Peyer's patch (tissue), 4 donors: ENCODE measurements at regions not wholly inside any gene's neighbourhood (a gene's known extent, or its start where the extent isn't known, plus 50 kb on each side); places are given as distances from the start of the nearest gene placed in this dataset.
A peak's percentile ranks its signal among the peaks of the same experiment; 100 is the strongest.

Source experiments
- DNase-seq, 3 donors: peaks; one replicate each; pipeline ENCODE4 v3.0.0-alpha.2; 2017 to 2019
- H3K27ac ChIP-seq, 4 donors: fragments of 200-600 bp; sonication (generic); one replicate each; pipeline ENCODE4 v1.5.1; 2016 to 2019
- H3K27me3 ChIP-seq, 2 donors: fragments of 200-600 bp; sonication (generic); one replicate each; pipeline ENCODE4 v1.5.1; 2019
- H3K36me3 ChIP-seq, 3 donors: fragments of 200-600 bp; sonication (generic); one replicate each; pipeline ENCODE4 v1.5.1; 2016 to 2019
- H3K4me1 ChIP-seq, 4 donors: fragments of 200-600 bp; sonication (generic); one replicate each; pipeline ENCODE4 v1.5.1; 2016 to 2019
- H3K4me3 ChIP-seq, 4 donors: fragments of 200-600 bp; sonication (generic); 1 replicate in 3 of 4; 2 replicates in 1 of 4; pipeline ENCODE4 v1.5.1; 2016 to 2019; ENCODE audit warnings: mild to moderate bottlenecking in 1 of 4
- H3K9me3 ChIP-seq, 4 donors: fragments of 200-600 bp; sonication (generic); one replicate each; pipeline ENCODE4 v1.5.1; 2016 to 2019; ENCODE audit warnings: mild to moderate bottlenecking in 1 of 4
- CTCF ChIP-seq, 6 experiments: fragments of 450-650 bp in 4 of 6; fragments of 200-600 bp in 2 of 6; sonication (generic) in 1 of 6; IDR thresholded peaks; one replicate each; pipeline ENCODE4 v1.5.1; 2017 to 2019; ENCODE audit warnings: antibody characterized with exemption in 6 of 6, mild to moderate bottlenecking in 3 of 6, moderate library complexity in 1 of 6
- POLR2A ChIP-seq, 2 donors: fragments of 450-650 bp; IDR thresholded peaks; one replicate each; pipeline ENCODE4 v1.5.1; 2017; ENCODE audit warnings: antibody characterized with exemption in 2 of 2, mild to moderate bottlenecking in 2 of 2, moderate library complexity in 2 of 2

DNA sequence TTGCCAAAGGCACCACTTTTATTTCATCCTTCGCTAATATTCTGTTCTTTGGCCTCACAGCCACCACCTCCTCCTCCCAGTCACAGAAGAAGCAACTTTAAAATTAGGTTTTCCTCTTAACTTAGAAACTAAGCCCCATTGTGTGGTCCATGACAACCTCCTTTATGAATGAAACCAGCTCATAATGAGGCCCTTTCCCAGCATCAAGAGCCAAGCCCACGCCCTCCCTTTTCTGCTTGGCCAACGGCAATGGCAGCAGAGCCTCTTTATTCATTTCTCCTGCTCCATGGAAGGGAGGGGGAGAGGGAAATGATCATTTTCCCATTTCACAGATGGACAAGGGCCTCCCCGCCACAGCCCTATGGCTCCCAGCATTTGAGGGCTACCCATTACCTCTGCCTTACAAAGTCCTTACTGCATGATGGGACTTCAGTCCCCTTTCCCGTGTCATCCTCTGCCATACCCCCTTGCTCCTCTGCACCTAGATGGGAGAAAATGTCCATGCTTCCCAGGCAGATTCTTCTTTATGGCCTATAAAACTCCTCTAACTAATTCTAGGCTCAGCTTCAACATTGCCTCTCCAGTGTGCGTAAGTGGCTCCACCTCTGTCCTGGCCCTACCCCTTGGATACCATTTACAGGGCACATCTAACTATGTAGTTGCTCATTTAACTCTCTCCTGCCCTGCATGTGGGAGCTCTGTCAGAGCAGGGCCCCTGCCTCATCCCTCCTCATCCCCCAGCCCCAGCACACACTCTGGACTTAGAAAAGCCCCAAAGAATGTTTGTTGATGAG is 475.5 kb downstream of the RPS24 start:
- H3K27ac ChIP-seq = peak overlapping the region in 1 of 4 donors; percentile 2
- no peaks in the 10 kb centered on the region for H3K4me1 ChIP-seq
- no peaks in the 10 kb centered on the region for H3K27me3 ChIP-seq
- TF ChIP-seq CTCF (IDR thresholded peaks at IDR 0.05) (no peak), POLR2A (IDR thresholded peaks at IDR 0.05) (no peak)
- H3K4me3 ChIP-seq = no peak overlapping the region
- no peak for DNase-seq
- no peaks in the 10 kb centered on the region for H3K36me3 ChIP-seq
- no peaks in the 10 kb centered on the region for H3K9me3 ChIP-seq

GRCh38 chr10:78510566-78511323 is 477.1 kb downstream of the RPS24 start:
- Histone ChIP-seq H3K4me3 (no peak overlapping the region), H3K4me1 (no peaks in the 10 kb centered on the region), H3K27me3 (no peaks in the 10 kb centered on the region), H3K36me3 (no peaks in the 10 kb centered on the region), H3K27ac (peak overlapping the region in 1 of 4 donors; percentile 67), H3K9me3 (no peaks in the 10 kb centered on the region)
- DNase-seq = no peak
- no peak for TF ChIP-seq CTCF (IDR thresholded peaks at IDR 0.05)
- no peak for TF ChIP-seq POLR2A (IDR thresholded peaks at IDR 0.05)

DNA sequence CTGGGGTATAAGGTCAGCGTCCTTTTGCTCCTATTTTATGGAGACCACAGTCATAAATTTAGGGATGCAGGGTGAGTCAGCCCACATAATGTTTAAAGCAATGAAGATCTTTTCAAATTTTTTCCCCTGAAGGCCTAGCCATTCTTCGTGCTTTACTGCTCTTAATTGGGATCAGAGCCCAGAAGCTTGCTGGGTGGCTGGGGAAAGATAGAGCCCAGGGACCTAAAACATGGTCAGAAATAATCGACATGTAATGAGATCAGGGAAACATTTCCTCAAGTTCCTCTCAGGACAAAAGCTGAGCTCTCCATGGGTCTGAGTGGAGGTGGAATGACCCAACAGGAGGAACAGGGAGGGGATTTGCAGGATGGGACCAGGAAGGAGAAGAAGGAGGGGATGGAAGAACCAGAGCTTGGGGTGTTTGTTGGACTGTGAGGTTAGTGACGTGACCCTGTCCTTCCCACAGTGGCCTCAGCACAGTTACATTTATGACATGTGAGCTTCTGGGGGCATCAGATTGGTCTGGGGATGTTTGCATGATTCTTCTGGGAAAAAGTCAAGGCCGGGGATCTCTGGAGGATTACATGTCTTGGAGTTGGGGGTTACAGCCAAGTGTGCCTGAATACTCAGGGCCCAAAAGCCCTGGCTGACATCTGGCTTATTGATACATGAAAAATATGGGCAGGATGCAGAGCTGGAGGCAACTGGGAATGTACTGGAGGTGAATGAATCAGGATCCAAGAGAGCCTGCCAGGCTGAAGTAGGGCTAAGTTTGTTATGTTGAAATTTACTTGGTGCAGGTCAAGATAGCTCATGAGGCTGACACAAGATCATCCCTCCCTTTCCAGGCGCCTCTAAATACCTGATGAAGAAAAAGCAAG is 477.9 kb downstream of the RPS24 start:
- H3K27ac ChIP-seq = peak overlapping the region in 1 of 4 donors; percentile 67
- no peaks in the 10 kb centered on the region for H3K4me1 ChIP-seq
- DNase-seq = no peak
- H3K36me3 ChIP-seq = no peaks in the 10 kb centered on the region
- no peaks in the 10 kb centered on the region for H3K9me3 ChIP-seq
- TF ChIP-seq POLR2A (IDR thresholded peaks at IDR 0.05) (no peak), CTCF (IDR thresholded peaks at IDR 0.05) (no peak)
- no peaks in the 10 kb centered on the region for H3K27me3 ChIP-seq
- no peak overlapping the region for H3K4me3 ChIP-seq

DNA sequence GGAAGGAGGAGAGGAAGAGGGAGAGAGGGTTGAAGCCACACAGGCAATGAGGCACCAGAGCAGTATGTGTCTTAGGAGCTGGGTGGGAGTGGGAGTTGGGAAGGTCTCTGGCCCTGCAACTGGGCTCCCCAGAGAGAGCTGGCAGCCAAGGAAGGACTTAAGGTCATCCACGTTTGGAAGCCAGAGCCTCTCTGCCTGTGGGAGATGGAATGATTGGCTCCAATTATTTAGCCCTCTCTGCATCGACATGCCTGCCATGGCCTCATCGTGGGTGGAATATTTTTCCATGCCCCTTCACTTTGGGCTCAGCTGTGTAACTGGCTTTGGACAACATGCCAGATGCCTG is 478.5 kb downstream of the RPS24 start:
- no peak overlapping the region for H3K27ac ChIP-seq
- DNase-seq = no peak
- no peak overlapping the region for H3K4me3 ChIP-seq
- H3K27me3 ChIP-seq = no peaks in the 10 kb centered on the region
- H3K9me3 ChIP-seq = no peaks in the 10 kb centered on the region
- TF ChIP-seq CTCF (IDR thresholded peaks at IDR 0.05) = no peak
- TF ChIP-seq POLR2A (IDR thresholded peaks at IDR 0.05) = no peak
- H3K4me1 ChIP-seq = no peaks in the 10 kb centered on the region
- H3K36me3 ChIP-seq = no peaks in the 10 kb centered on the region

DNA sequence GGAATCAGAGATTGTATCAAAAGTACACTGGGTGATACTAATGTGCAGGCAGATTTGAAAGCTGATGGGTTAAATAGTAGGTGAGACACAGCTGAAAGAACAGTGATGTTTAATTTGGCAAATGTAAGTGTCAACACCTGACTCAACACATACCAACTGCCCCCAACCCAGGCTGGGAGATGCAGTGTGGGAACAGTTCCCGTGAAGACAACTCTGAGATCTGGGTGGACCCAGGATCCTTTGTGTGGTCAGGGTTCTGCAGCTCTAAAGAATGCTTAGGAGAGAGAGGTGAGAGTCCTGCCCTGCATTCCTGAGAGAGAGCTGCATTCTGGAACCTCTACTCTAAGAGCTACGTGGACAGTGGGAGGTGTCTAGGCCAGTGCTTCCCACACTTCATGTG is 479.7 kb downstream of the RPS24 start:
- no peaks in the 10 kb centered on the region for H3K36me3 ChIP-seq
- no peak for TF ChIP-seq POLR2A (IDR thresholded peaks at IDR 0.05)
- no peak for TF ChIP-seq CTCF (IDR thresholded peaks at IDR 0.05)
- H3K27me3 ChIP-seq = no peaks in the 10 kb centered on the region
- H3K9me3 ChIP-seq = no peaks in the 10 kb centered on the region
- no peak for DNase-seq
- no peaks in the 10 kb centered on the region for H3K4me1 ChIP-seq
- no peak overlapping the region for H3K27ac ChIP-seq
- no peak overlapping the region for H3K4me3 ChIP-seq
